HepG2 (cell line): ENCODE measurements at regions not wholly inside any gene's neighbourhood (a gene's known extent, or its start where the extent isn't known, plus 50 kb on each side); places are given as distances from the start of the nearest gene placed in this dataset.

ENCODE experiments used
- ATAC-seq: fragments of 200-7000 bp; cut with Tn5 transposase; 3 replicates; pipeline ENCODE4 v1.9.1; 2020; ENCODE audit warnings: mild to moderate bottlenecking, moderate library complexity
- BruUV-seq: library from RNA; stranded (reverse); fragments of 400-500 nt; replicated peaks from 2 replicates; lab custom pipeline; 2021; lab: Mats Ljungman, UMichigan
- CTCF ChIA-PET: fragments of 300-600 bp; formaldehyde crosslinking; extraction: SDS; loops from one replicate; lab custom pipeline; 2021; ENCODE audit warnings: low total read pairs, inconsistent platforms, low intra/inter-chr PET ratio; lab: Yijun Ruan, JAX
- POLR2A ChIA-PET: fragments of 350-600 bp; sonication (Branson Sonifier 250); formaldehyde crosslinking; loops from one replicate; lab custom pipeline; 2020; ENCODE audit warnings: antibody characterized with exemption, inconsistent platforms; lab: Yijun Ruan, JAX
- DNase-seq: peaks from one replicate; pipeline ENCODE4 v3.0.0-alpha.2; 2015; ENCODE audit warnings: low spot score
- FAIRE-seq: peaks from 3 replicates; lab custom pipeline; 2011; peaks lifted over from hg19 to GRCh38; lab: Jason Lieb, UNC
- H2AFZ ChIP-seq: one replicate; pipeline ENCODE4 v1.6.1; 2011; ENCODE audit warnings: low read length, inconsistent platforms
- H3K27ac ChIP-seq: fragments of 300-600 bp; 3 replicates; pipeline ENCODE4 v1.8.0; 2011; ENCODE audit warnings: mixed run types, mild to moderate bottlenecking, mixed read lengths, low read length, inconsistent platforms; ENCODE audit not compliant: insufficient read depth; ENCODE audit errors: extremely low read length
- H3K27me3 ChIP-seq, 2 experiments: fragments of 200-600 bp in 1 of 2; 2 replicates in 1 of 2; 3 replicates in 1 of 2; pipeline versions ENCODE4 v1.6.0 to v1.8.0; 2011; ENCODE audit warnings: low read length in 2 of 2, mild to moderate bottlenecking in 2 of 2, moderate library complexity in 2 of 2, inconsistent platforms in 1 of 2; ENCODE audit not compliant: insufficient read depth in 2 of 2, control insufficient read depth in 1 of 2
- H3K36me3 ChIP-seq, 2 experiments: fragments of 200-600 bp in 1 of 2; replicated peaks in 1 of 2; 2 replicates in 1 of 2; 3 replicates in 1 of 2; pipeline versions ENCODE4 v1.5.1 to v1.8.0; 2011; ENCODE audit warnings: low read length in 2 of 2, inconsistent platforms in 1 of 2; ENCODE audit not compliant: insufficient read depth in 2 of 2, control insufficient read depth in 1 of 2
- H3K4me1 ChIP-seq: 2 replicates; pipeline ENCODE4 v1.5.1; 2012; ENCODE audit warnings: low read length, inconsistent platforms; ENCODE audit not compliant: insufficient read depth
- H3K4me2 ChIP-seq: 2 replicates; pipeline ENCODE4 v1.6.0; 2011; ENCODE audit warnings: low read depth, low read length, inconsistent platforms
- H3K4me3 ChIP-seq, 3 experiments: fragments of 200-600 bp in 1 of 3; sonication (generic), shearing (Covaris generic) in 1 of 3; replicated peaks in 1 of 3; 2 replicates each; pipeline ENCODE4 v1.5.1; 2011 to 2016; ENCODE audit warnings: low read length in 3 of 3, inconsistent platforms in 2 of 3, low read depth in 2 of 3, mild to moderate bottlenecking in 2 of 3, control low read depth in 1 of 3, mixed read lengths in 1 of 3; ENCODE audit not compliant: insufficient read depth in 1 of 3
- H3K79me2 ChIP-seq: one replicate; pipeline ENCODE4 v1.6.1; 2011; ENCODE audit warnings: low read length, inconsistent platforms; ENCODE audit not compliant: insufficient read depth
- H3K9ac ChIP-seq: 2 replicates; pipeline ENCODE4 v1.6.0; 2011; ENCODE audit warnings: mild to moderate bottlenecking, low read depth, low read length, inconsistent platforms; ENCODE audit not compliant: insufficient read depth
- H3K9me3 ChIP-seq: 2 replicates; pipeline ENCODE4 v1.5.1; 2012; ENCODE audit warnings: mild to moderate bottlenecking, low read length
- H4K20me1 ChIP-seq: 2 replicates; pipeline ENCODE4 v1.6.0; 2011; ENCODE audit warnings: inconsistent platforms, mild to moderate bottlenecking, low read length, moderate library complexity; ENCODE audit not compliant: insufficient read depth
- CBX1 ChIP-seq: IDR thresholded peaks from one replicate; pipeline ENCODE4 v1.6.1; 2016; ENCODE audit warnings: antibody characterized with exemption, low read depth
- FOSL2 ChIP-seq: sonication (generic); formaldehyde crosslinking; IDR thresholded peaks from 2 replicates; pipeline ENCODE4 v1.4.0; 2020; ENCODE audit warnings: missing genetic modification reagents
- GATAD2A ChIP-seq: IDR thresholded peaks from 2 replicates; pipeline ENCODE4 v1.6.1; 2016
- MAFF ChIP-seq: IDR thresholded peaks from 2 replicates; pipeline ENCODE4 v1.6.1; 2011; ENCODE audit warnings: low read depth, low read length, improper control_type of control experiment
- MAFK ChIP-seq, 2 experiments: IDR thresholded peaks in 1 of 2; conservative IDR thresholded peaks in 1 of 2; 2 replicates each; pipeline ENCODE4 v1.6.1; 2011; ENCODE audit warnings: improper control_type of control experiment in 2 of 2, low read length in 2 of 2
- NR1H2 ChIP-seq: sonication (generic); formaldehyde crosslinking; IDR thresholded peaks from 2 replicates; pipeline ENCODE4 v1.8.1; 2022; ENCODE audit warnings: low read depth, missing genetic modification reagents, borderline replicate concordance
- ZFX ChIP-seq: sonication (generic); formaldehyde crosslinking; IDR thresholded peaks from 2 replicates; pipeline ENCODE4 v1.4.0; 2020; ENCODE audit warnings: mild to moderate bottlenecking, low read depth, missing genetic modification reagents, moderate library complexity
- ZNF20 ChIP-seq: sonication (generic); formaldehyde crosslinking; IDR thresholded peaks from 2 replicates; pipeline ENCODE4 v1.4.0; 2020; ENCODE audit warnings: mild to moderate bottlenecking, moderate library complexity, missing genetic modification reagents
- ZNF382 ChIP-seq: sonication (generic); formaldehyde crosslinking; IDR thresholded peaks from 2 replicates; pipeline ENCODE4 v1.5.0; 2020; ENCODE audit warnings: missing genetic modification reagents, mild to moderate bottlenecking, borderline replicate concordance
- ZNF766 ChIP-seq: sonication (generic); formaldehyde crosslinking; IDR thresholded peaks from 2 replicates; pipeline ENCODE4 v1.5.0; 2020; ENCODE audit warnings: missing genetic modification reagents, borderline replicate concordance
- WGBS: methylation state at CpG from one replicate; pipeline ENCODE4 v1.1.6; 2017; ENCODE audit warnings: low lambda C conversion rate; 5-methylcytosine and 5-hydroxymethylcytosine counted together
- in situ Hi-C: cut with HindIII; loops from 2 replicates; pipeline ENCODE4 v1.10.0; 2017; ENCODE audit warnings: low pct_unique_long_range_greater_than_20kb; ENCODE audit not compliant: extremely low pct_ligation_motif_present
- intact Hi-C: fragments of 100-400 bp; cut with micrococcal nuclease; formaldehyde crosslinking; loops from one replicate; pipeline ENCODE4 v1.10.0; 2022; ENCODE audit not compliant: unreplicated experiment
- TF ChIP-seq, protein P1 (sequence below): sonication (generic); formaldehyde crosslinking; IDR thresholded peaks from 2 replicates; pipeline ENCODE4 v1.5.0; 2020; ENCODE audit warnings: mild to moderate bottlenecking, missing genetic modification reagents
- TF ChIP-seq, protein P2 (sequence below): sonication (generic); formaldehyde crosslinking; IDR thresholded peaks from 2 replicates; pipeline ENCODE4 v1.8.1; 2022; ENCODE audit warnings: low read depth, mild to moderate bottlenecking, missing genetic modification reagents
- TF ChIP-seq, protein P3 (sequence below): sonication (generic); formaldehyde crosslinking; IDR thresholded peaks from 2 replicates; pipeline ENCODE4 v1.4.0; 2020; ENCODE audit warnings: missing genetic modification reagents
- TF ChIP-seq, protein P4 (sequence below): sonication (generic); formaldehyde crosslinking; IDR thresholded peaks from 2 replicates; pipeline ENCODE4 v1.4.0; 2020; ENCODE audit warnings: mild to moderate bottlenecking, missing genetic modification reagents

DNA sequence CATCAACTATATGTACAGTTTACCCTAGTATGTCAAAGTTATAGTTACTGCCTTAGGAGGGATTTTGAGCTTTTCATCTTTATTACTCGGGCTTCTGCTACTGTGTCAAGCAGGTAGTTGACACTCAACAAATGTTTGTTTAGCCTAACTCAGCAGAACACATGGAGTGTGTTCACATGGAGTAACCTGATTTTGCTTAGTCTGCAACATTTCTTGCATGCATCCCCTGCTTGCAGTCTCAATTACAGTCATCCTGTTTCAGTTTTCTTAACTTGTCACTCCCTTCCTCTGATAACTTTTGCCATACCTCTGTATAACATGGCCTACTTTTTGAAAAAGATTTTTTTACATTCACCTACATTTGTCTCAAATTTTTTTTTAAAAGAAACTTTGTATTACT, 135.5 kb downstream of the NMUR2 start:
- no peak overlapping the region for H3K9ac ChIP-seq
- no peaks in the 10 kb centered on the region for H4K20me1 ChIP-seq
- DNase-seq (no peak), FAIRE-seq (no peak), ATAC-seq (no peak)
- H3K27ac ChIP-seq: no peak overlapping the region
- intact Hi-C loops (no loop called here), in situ Hi-C loops (no loop called here)
- no peaks in the 10 kb centered on the region for H3K27me3 ChIP-seq
- H3K9me3 ChIP-seq: no peaks in the 10 kb centered on the region
- no peak overlapping the region for H3K4me2 ChIP-seq
- no peaks in the 10 kb centered on the region for H3K4me1 ChIP-seq
- WGBS: 0% methylated on average over 1 of the region's 1 CpG
- TF ChIP-seq NR1H2 (CRISPR knock-in tag) (no peak), MAFK (conservative IDR thresholded peaks at IDR 0.05 in 1 of 2, IDR thresholded peaks at IDR 0.05 in 1 of 2; ENCODE audit: low read length in 2 of 2) (peak; percentile 82 to 86), GATAD2A (CRISPR knock-in tag) (no peak), MAFF (peak; percentile 79)
- BruUV-seq: no TSS peak
- no peaks in the 10 kb centered on the region for H3K36me3 ChIP-seq
- CTCF ChIA-PET: no interaction called here
- POLR2A ChIA-PET: no interaction called here
- H3K4me3 ChIP-seq: no peak overlapping the region
- H2AFZ ChIP-seq: no peak overlapping the region
- no peaks in the 10 kb centered on the region for H3K79me2 ChIP-seq

DNA sequence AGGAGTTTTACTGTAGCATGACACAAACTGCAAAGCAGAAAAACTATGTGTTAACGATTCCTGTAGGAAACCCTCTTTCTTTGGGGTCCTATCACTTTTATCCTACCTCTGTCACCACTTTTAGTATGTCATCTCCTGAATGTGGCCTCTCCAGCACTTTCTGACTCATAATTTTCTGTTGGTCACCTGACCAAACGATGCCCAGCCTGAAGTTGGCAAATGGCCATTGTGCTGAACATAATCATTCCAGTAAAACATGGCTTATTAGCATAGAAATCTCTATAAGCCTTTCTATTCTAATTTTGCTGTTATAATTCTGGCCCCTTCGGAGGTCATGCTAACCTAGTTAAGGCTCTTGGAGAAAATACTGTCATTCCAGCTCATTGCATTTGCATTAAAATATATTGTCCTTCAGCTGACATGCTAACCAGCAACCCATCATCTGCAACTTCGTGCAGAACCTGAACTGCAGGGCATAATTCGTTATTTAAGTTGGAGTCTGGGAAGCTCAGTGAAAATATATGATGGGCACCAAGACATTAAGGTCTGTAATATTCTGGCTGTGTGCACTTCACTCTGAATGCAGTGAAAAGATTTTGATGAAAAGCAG, 140.3 kb downstream of the NMUR2 start:
- ATAC-seq (no peak), DNase-seq (no peak), FAIRE-seq (no peak)
- H3K27me3 ChIP-seq: no peaks in the 10 kb centered on the region
- no peaks in the 10 kb centered on the region for H3K79me2 ChIP-seq
- BruUV-seq: no TSS peak
- ChIA-PET CTCF (no interaction called here), POLR2A (no interaction called here)
- H3K27ac ChIP-seq: no peak overlapping the region
- in situ Hi-C loops (no loop called here), intact Hi-C loops (no loop called here)
- H3K9ac ChIP-seq: no peak overlapping the region
- H3K4me3 ChIP-seq: no peak overlapping the region
- no peak overlapping the region for H3K4me2 ChIP-seq
- no peak overlapping the region for H2AFZ ChIP-seq
- no peaks in the 10 kb centered on the region for H3K9me3 ChIP-seq
- H4K20me1 ChIP-seq: no peaks in the 10 kb centered on the region
- WGBS: under 1% methylated on average over 5 of the region's 5 CpGs
- H3K36me3 ChIP-seq: no peaks in the 10 kb centered on the region
- H3K4me1 ChIP-seq: no peaks in the 10 kb centered on the region
- no peak for TF ChIP-seq ZNF766 (CRISPR knock-in tag)
- TF ChIP-seq, protein P1, sequence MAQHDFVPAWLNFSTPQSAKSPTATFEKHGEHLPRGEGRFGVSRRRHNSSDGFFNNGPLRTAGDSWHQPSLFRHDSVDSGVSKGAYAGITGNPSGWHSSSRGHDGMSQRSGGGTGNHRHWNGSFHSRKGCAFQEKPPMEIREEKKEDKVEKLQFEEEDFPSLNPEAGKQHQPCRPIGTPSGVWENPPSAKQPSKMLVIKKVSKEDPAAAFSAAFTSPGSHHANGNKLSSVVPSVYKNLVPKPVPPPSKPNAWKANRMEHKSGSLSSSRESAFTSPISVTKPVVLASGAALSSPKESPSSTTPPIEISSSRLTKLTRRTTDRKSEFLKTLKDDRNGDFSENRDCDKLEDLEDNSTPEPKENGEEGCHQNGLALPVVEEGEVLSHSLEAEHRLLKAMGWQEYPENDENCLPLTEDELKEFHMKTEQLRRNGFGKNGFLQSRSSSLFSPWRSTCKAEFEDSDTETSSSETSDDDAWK: no peak
- no peak for TF ChIP-seq ZNF20 (CRISPR knock-in tag)
- no peak for TF ChIP-seq CBX1
- no peak for TF ChIP-seq FOSL2
- no peak for TF ChIP-seq ZNF382 (CRISPR knock-in tag)
- TF ChIP-seq, protein P2, sequence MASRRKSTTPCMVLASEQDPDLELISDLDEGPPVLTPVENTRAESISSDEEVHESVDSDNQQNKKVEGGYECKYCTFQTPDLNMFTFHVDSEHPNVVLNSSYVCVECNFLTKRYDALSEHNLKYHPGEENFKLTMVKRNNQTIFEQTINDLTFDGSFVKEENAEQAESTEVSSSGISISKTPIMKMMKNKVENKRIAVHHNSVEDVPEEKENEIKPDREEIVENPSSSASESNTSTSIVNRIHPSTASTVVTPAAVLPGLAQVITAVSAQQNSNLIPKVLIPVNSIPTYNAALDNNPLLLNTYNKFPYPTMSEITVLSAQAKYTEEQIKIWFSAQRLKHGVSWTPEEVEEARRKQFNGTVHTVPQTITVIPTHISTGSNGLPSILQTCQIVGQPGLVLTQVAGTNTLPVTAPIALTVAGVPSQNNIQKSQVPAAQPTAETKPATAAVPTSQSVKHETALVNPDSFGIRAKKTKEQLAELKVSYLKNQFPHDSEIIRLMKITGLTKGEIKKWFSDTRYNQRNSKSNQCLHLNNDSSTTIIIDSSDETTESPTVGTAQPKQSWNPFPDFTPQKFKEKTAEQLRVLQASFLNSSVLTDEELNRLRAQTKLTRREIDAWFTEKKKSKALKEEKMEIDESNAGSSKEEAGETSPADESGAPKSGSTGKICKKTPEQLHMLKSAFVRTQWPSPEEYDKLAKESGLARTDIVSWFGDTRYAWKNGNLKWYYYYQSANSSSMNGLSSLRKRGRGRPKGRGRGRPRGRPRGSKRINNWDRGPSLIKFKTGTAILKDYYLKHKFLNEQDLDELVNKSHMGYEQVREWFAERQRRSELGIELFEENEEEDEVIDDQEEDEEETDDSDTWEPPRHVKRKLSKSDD (CRISPR knock-in tag): no peak
- TF ChIP-seq, protein P3, sequence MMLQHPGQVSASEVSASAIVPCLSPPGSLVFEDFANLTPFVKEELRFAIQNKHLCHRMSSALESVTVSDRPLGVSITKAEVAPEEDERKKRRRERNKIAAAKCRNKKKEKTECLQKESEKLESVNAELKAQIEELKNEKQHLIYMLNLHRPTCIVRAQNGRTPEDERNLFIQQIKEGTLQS: no peak
- TF ChIP-seq ZFX (CRISPR knock-in tag): no peak
- TF ChIP-seq, protein P4, sequence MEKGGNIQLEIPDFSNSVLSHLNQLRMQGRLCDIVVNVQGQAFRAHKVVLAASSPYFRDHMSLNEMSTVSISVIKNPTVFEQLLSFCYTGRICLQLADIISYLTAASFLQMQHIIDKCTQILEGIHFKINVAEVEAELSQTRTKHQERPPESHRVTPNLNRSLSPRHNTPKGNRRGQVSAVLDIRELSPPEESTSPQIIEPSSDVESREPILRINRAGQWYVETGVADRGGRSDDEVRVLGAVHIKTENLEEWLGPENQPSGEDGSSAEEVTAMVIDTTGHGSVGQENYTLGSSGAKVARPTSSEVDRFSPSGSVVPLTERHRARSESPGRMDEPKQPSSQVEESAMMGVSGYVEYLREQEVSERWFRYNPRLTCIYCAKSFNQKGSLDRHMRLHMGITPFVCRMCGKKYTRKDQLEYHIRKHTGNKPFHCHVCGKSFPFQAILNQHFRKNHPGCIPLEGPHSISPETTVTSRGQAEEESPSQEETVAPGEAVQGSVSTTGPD: no peak
